ENCODE measurements at regions not wholly inside any gene's neighbourhood (a gene's known extent, or its start where the extent isn't known, plus 50 kb on each side); places are given as distances from the start of the nearest gene placed in this dataset.

GRCh38 chr5:88984040-88984439, 101.1 kb upstream of the MEF2C start:
- TF ChIP-seq CTCF (conservative IDR thresholded peaks at IDR 0.05; ENCODE audit: low read length): no peak
- TF ChIP-seq EZH2phosphoT487 (IDR thresholded peaks at IDR 0.05; ENCODE audit: borderline replicate concordance, low read depth, low read length): no peak

All from OCI-LY7 (cell line).